WERI-Rb-1 (cell line): ENCODE measurements at regions not wholly inside any gene's neighbourhood (a gene's known extent, or its start where the extent isn't known, plus 50 kb on each side); places are given as distances from the start of the nearest gene placed in this dataset.
"Not testable (repeated sequence)": the region's sequence is repeated elsewhere in the genome, so short reads cannot be mapped to it uniquely, and the experiment has no call there.

Source experiments
- DNase-seq: peaks from one replicate; pipeline ENCODE4 v3.0.0-alpha.2; 2020
- H3K27ac ChIP-seq: fragments of 250-450 bp; sonication (Bioruptor Pico); 2 replicates; pipeline ENCODE4 v1.5.1; 2020; ENCODE audit warnings: mild to moderate bottlenecking, moderate library complexity
- H3K27me3 ChIP-seq: fragments of 250-450 bp; sonication (Bioruptor Pico); 2 replicates; pipeline ENCODE4 v1.5.1; 2021; ENCODE audit warnings: mild to moderate bottlenecking, low read depth, moderate library complexity; ENCODE audit not compliant: insufficient read depth, severe bottlenecking
- H3K36me3 ChIP-seq: fragments of 250-450 bp; sonication (Bioruptor Pico); 2 replicates; pipeline ENCODE4 v1.5.1; 2020; ENCODE audit warnings: mild to moderate bottlenecking, moderate library complexity
- H3K4me3 ChIP-seq: 2 replicates; pipeline ENCODE4 v1.5.1; 2011; ENCODE audit warnings: low read depth, mild to moderate bottlenecking, control low read depth, low read length
- H3K9me3 ChIP-seq: fragments of 250-450 bp; sonication (Bioruptor Pico); 2 replicates; pipeline ENCODE4 v1.5.1; 2021; ENCODE audit warnings: mild to moderate bottlenecking, moderate library complexity; ENCODE audit not compliant: severe bottlenecking
- CTCF ChIP-seq: IDR thresholded peaks from 2 replicates; pipeline ENCODE4 v1.5.1; 2011; ENCODE audit warnings: low read depth, mild to moderate bottlenecking, control low read depth, inconsistent platforms, low read length

- not testable (repeated sequence) for H3K4me3 ChIP-seq, H3K9me3 ChIP-seq, H3K36me3 ChIP-seq, DNase-seq, H3K27me3 ChIP-seq, H3K27ac ChIP-seq
These were observed 138.1 kb upstream of the C1QTNF3 start for GRCh38 chr5:34180940-34181614.

- H3K9me3 ChIP-seq, H3K27ac ChIP-seq, H3K36me3 ChIP-seq, DNase-seq, H3K4me3 ChIP-seq, H3K27me3 ChIP-seq: not testable (repeated sequence)
These were observed 142.0 kb upstream of the C1QTNF3 start for GRCh38 chr5:34185005-34185404.

- not testable (repeated sequence) for H3K4me3 ChIP-seq, H3K9me3 ChIP-seq, H3K36me3 ChIP-seq, H3K27ac ChIP-seq, DNase-seq, H3K27me3 ChIP-seq
These were observed 142.6 kb upstream of the C1QTNF3 start for GRCh38 chr5:34185572-34185971.

GRCh38 chr5:34186108-34186507 lies 143.1 kb upstream of the C1QTNF3 start:
- not testable (repeated sequence) for H3K27me3 ChIP-seq, H3K4me3 ChIP-seq, H3K36me3 ChIP-seq, H3K27ac ChIP-seq, H3K9me3 ChIP-seq, DNase-seq

- not testable (repeated sequence) for H3K4me3 ChIP-seq, DNase-seq, H3K36me3 ChIP-seq, H3K9me3 ChIP-seq, H3K27me3 ChIP-seq, H3K27ac ChIP-seq
These were observed 143.9 kb upstream of the C1QTNF3 start for GRCh38 chr5:34186865-34187264.

- H3K4me3 ChIP-seq, H3K27me3 ChIP-seq, DNase-seq, H3K36me3 ChIP-seq, H3K27ac ChIP-seq, H3K9me3 ChIP-seq: not testable (repeated sequence)
These were observed 144.4 kb upstream of the C1QTNF3 start for GRCh38 chr5:34187441-34187840.

- H3K4me3 ChIP-seq, result not testable (repeated sequence)
These were observed 145.2 kb upstream of the C1QTNF3 start for GRCh38 chr5:34188001-34188822.

GRCh38 chr5:34189246-34189645 lies 146.2 kb upstream of the C1QTNF3 start:
- H3K27ac ChIP-seq, H3K9me3 ChIP-seq, H3K27me3 ChIP-seq, H3K4me3 ChIP-seq, H3K36me3 ChIP-seq: not testable (repeated sequence)
- DNase-seq, result peak; percentile 40

More at GRCh38 chr5:34188001-34188822, 145.2 kb upstream of the C1QTNF3 start:
- H3K9me3 ChIP-seq, H3K27ac ChIP-seq, H3K36me3 ChIP-seq, H3K27me3 ChIP-seq: not testable (repeated sequence)
- TF ChIP-seq CTCF, result peak; percentile 65
- peak; percentile 96 for DNase-seq

GRCh38 chr5:34189752-34190411 lies 146.9 kb upstream of the C1QTNF3 start:
- not testable (repeated sequence) for H3K9me3 ChIP-seq, H3K4me3 ChIP-seq, H3K27me3 ChIP-seq, H3K27ac ChIP-seq, H3K36me3 ChIP-seq
- peak; percentile 30 for DNase-seq

- H3K27ac ChIP-seq, H3K27me3 ChIP-seq, H3K36me3 ChIP-seq, H3K9me3 ChIP-seq, H3K4me3 ChIP-seq: not testable (repeated sequence)
- DNase-seq, result peak; percentile 42
These were observed 147.5 kb upstream of the C1QTNF3 start for GRCh38 chr5:34190466-34190865.

GRCh38 chr5:34191279-34191744 lies 148.3 kb upstream of the C1QTNF3 start:
- not testable (repeated sequence) for H3K27me3 ChIP-seq, H3K36me3 ChIP-seq, H3K4me3 ChIP-seq, H3K9me3 ChIP-seq
- peak; percentile 85 for DNase-seq
- H3K27ac ChIP-seq, result peak overlapping the region; percentile 4; the same call in 1 of the 2 replicates

GRCh38 chr5:34192064-34192922 lies 149.3 kb upstream of the C1QTNF3 start:
- DNase-seq, result peak; percentile 82
- not testable (repeated sequence) for H3K27me3 ChIP-seq, H3K4me3 ChIP-seq, H3K36me3 ChIP-seq, H3K9me3 ChIP-seq
- peak overlapping the region; percentile 8 for H3K27ac ChIP-seq

GRCh38 chr5:34192923-34193262 lies 149.9 kb upstream of the C1QTNF3 start:
- H3K9me3 ChIP-seq, H3K4me3 ChIP-seq, H3K27me3 ChIP-seq, H3K36me3 ChIP-seq: not testable (repeated sequence)
- H3K27ac ChIP-seq, result peak overlapping the region; percentile 8
- DNase-seq, result peak; percentile 70
